Fibroblast of lung (primary cell): ENCODE measurements at regions not wholly inside any gene's neighbourhood (a gene's known extent, or its start where the extent isn't known, plus 50 kb on each side); places are given as distances from the start of the nearest gene placed in this dataset.

ENCODE experiments used
- DNase-seq, 2 donors: peaks; one replicate each; pipeline versions ENCODE4 v3.0.0 to v3.0.0-alpha.2; 2010; ENCODE audit warnings: low read depth in 2 of 2
- H2AFZ ChIP-seq: 2 replicates; pipeline ENCODE4 v1.5.1; 2012; ENCODE audit warnings: low read length, control low read depth, inconsistent platforms
- H3K27ac ChIP-seq: 2 replicates; pipeline ENCODE4 v1.5.1; 2011; ENCODE audit warnings: low read length, control low read depth; ENCODE audit not compliant: insufficient read depth
- H3K27me3 ChIP-seq: 2 replicates; pipeline ENCODE4 v1.5.1; 2011; ENCODE audit warnings: mild to moderate bottlenecking, low read length; ENCODE audit not compliant: control insufficient read depth, insufficient read depth
- H3K36me3 ChIP-seq: 2 replicates; pipeline ENCODE4 v1.5.1; 2011; ENCODE audit warnings: low read length; ENCODE audit not compliant: control insufficient read depth, insufficient read depth
- H3K4me1 ChIP-seq: 2 replicates; pipeline ENCODE4 v1.5.1; 2011; ENCODE audit warnings: low read length; ENCODE audit not compliant: control insufficient read depth, insufficient read depth; ENCODE audit errors: extremely low read depth
- H3K4me2 ChIP-seq: 2 replicates; pipeline ENCODE4 v1.5.1; 2011; ENCODE audit warnings: low read length, control low read depth; ENCODE audit not compliant: insufficient read depth; ENCODE audit errors: extremely low read depth
- H3K4me3 ChIP-seq, 4 experiments: fragments of 200-600 bp in 1 of 4; sonication (generic) in 1 of 4; replicated peaks in 1 of 4; 2 replicates each; pipeline ENCODE4 v1.5.1; 2011 to 2016; ENCODE audit warnings: low read length in 4 of 4, low read depth in 3 of 4, mild to moderate bottlenecking in 3 of 4, control low read depth in 2 of 4, inconsistent platforms in 1 of 4, mixed read lengths in 1 of 4; ENCODE audit not compliant: insufficient read depth in 1 of 4; ENCODE audit errors: control extremely low read depth in 1 of 4
- H3K79me2 ChIP-seq: 2 replicates; pipeline ENCODE4 v1.5.1; 2012; ENCODE audit warnings: mild to moderate bottlenecking, low read length, inconsistent platforms; ENCODE audit not compliant: control insufficient read depth, insufficient read depth
- H3K9ac ChIP-seq: 2 replicates; pipeline ENCODE4 v1.5.1; 2011; ENCODE audit warnings: mild to moderate bottlenecking, low read length, control low read depth; ENCODE audit not compliant: insufficient read depth
- H3K9me3 ChIP-seq: 2 replicates; pipeline ENCODE4 v1.5.1; 2012; ENCODE audit warnings: low read depth, low read length; ENCODE audit not compliant: control insufficient read depth, insufficient read depth
- H4K20me1 ChIP-seq: 2 replicates; pipeline ENCODE4 v1.5.1; 2011; ENCODE audit warnings: low read length; ENCODE audit not compliant: control insufficient read depth, insufficient read depth; ENCODE audit errors: extremely low read depth
- EZH2 ChIP-seq: IDR thresholded peaks from 2 replicates; pipeline ENCODE4 v1.5.1; 2012; ENCODE audit warnings: low read length, control low read depth, mild to moderate bottlenecking; ENCODE audit errors: missing control alignments
- TF ChIP-seq, protein P1 (sequence below), 2 donors: IDR thresholded peaks in 1 of 2; conservative IDR thresholded peaks in 1 of 2; 1 replicate in 1 of 2; 2 replicates in 1 of 2; pipeline ENCODE4 v1.5.1; 2011 to 2012; ENCODE audit warnings: low read length in 2 of 2, control low read depth in 1 of 2, inconsistent platforms in 1 of 2, low read depth in 1 of 2, mild to moderate bottlenecking in 1 of 2

DNA sequence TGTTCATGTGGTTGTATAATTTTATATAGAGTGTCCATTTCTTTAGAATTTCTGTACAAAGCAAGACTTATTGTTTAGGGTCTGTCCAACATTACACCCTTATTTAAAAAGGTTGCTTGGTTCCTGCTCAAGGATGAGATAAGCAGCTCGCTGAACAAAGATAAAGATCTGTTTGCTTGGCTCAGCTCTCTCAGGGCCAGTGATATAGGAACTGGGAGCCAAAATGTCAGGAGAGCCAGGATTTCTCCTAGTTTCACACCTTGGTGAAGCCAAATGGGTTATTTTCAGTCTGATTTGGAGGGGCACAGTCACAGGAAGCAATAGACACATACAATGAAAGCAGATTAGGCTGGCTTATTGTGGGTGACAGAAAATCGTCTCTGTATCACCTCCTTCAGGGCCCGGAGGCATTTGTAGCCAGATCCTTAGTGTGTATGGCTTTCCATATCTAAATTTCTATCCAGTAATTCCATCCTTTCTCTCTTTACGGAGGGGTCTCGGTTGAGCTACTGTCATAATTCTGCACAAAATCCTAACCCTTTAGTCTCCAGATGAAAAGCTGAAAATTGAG lies 396.4 kb downstream of the TMEM232 start:
- Histone ChIP-seq H3K9ac (no peak overlapping the region), H3K4me1 (peaks cover 4% of the 10 kb centered on the region), H4K20me1 (no peaks in the 10 kb centered on the region), H3K9me3 (no peaks in the 10 kb centered on the region), H3K27ac (no peak overlapping the region), H3K4me2 (no peak overlapping the region), H3K4me3 (no peak overlapping the region), H2AFZ (no peak overlapping the region), H3K27me3 (no peaks in the 10 kb centered on the region), H3K36me3 (no peaks in the 10 kb centered on the region), H3K79me2 (no peaks in the 10 kb centered on the region)
- no peak for TF ChIP-seq EZH2
- TF ChIP-seq, protein P1, sequence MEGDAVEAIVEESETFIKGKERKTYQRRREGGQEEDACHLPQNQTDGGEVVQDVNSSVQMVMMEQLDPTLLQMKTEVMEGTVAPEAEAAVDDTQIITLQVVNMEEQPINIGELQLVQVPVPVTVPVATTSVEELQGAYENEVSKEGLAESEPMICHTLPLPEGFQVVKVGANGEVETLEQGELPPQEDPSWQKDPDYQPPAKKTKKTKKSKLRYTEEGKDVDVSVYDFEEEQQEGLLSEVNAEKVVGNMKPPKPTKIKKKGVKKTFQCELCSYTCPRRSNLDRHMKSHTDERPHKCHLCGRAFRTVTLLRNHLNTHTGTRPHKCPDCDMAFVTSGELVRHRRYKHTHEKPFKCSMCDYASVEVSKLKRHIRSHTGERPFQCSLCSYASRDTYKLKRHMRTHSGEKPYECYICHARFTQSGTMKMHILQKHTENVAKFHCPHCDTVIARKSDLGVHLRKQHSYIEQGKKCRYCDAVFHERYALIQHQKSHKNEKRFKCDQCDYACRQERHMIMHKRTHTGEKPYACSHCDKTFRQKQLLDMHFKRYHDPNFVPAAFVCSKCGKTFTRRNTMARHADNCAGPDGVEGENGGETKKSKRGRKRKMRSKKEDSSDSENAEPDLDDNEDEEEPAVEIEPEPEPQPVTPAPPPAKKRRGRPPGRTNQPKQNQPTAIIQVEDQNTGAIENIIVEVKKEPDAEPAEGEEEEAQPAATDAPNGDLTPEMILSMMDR (conservative IDR thresholded peaks at IDR 0.05 in 1 of 2, IDR thresholded peaks at IDR 0.05 in 1 of 2; ENCODE audit: low read depth in 1 of 2, low read length in 2 of 2): no peak
- no peak for DNase-seq

DNA sequence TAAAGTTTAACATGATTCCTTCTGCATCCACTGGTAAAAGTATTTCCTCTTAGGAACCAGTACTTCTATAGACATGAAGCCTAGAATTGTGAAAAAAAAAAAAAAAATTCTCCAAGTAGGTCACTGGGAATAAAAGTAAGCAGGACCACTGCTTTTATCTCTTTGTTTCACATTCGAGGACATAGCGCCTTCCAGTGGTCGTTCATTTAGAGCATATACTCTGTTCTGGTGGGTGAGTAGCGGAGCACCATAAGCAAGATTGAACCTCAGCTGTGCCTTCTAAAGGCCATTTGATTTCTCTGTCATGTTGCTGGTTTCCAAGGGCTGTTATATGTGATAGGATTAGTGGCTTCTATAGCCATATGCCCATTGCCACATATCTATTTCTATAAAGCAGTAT lies 393.1 kb downstream of the TMEM232 start:
- no peaks in the 10 kb centered on the region for H4K20me1 ChIP-seq
- peaks cover 5% of the 10 kb centered on the region for H3K4me1 ChIP-seq
- H3K9me3 ChIP-seq: no peaks in the 10 kb centered on the region
- no peaks in the 10 kb centered on the region for H3K79me2 ChIP-seq
- DNase-seq: peak in 1 of 2 donors; percentile 12
- no peaks in the 10 kb centered on the region for H3K27me3 ChIP-seq
- H3K9ac ChIP-seq: no peak overlapping the region
- H2AFZ ChIP-seq: no peak overlapping the region
- no peaks in the 10 kb centered on the region for H3K36me3 ChIP-seq
- no peak for TF ChIP-seq EZH2
- TF ChIP-seq, protein P1 (conservative IDR thresholded peaks at IDR 0.05 in 1 of 2, IDR thresholded peaks at IDR 0.05 in 1 of 2; ENCODE audit: low read depth in 1 of 2, low read length in 2 of 2): peak in 1 of 2 donors; percentile 22
- no peak overlapping the region for H3K27ac ChIP-seq
- no peak overlapping the region for H3K4me3 ChIP-seq
- no peak overlapping the region for H3K4me2 ChIP-seq

DNA sequence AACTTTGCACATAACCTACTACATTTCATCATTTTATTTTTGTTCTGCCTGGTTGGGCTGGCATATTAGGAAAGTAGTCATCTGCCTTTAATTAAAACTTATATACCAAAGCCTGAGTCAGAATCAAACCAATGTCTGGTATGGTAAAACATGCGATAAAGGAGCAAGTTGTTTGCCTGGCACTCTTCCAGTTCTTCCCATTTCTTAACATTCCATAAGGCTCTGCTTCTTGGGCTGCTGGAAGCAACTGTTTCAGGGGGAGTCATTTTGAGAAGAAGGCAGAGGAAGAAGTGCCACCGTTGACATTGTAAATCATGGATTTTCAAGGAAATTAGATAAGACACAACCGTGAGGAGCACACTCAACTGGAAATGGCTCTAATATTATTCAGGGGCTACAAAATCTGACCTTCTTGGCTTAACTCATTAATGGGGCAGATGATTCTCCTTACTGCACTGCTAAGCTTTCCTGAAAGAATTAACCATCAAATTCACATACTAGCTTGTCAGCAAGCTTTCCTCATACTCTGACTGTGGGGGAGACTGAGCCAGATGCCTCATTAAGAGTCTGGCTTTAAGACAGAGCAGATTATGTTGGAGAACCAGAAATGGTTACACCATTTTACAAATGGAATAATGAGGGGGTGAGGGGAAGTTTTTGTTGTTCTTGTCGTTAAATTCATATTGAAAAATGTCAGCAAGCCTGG lies 391.0 kb downstream of the TMEM232 start:
- Histone ChIP-seq H2AFZ (no peak overlapping the region), H3K36me3 (no peaks in the 10 kb centered on the region), H4K20me1 (no peaks in the 10 kb centered on the region), H3K4me2 (no peak overlapping the region), H3K9me3 (no peaks in the 10 kb centered on the region), H3K4me1 (peaks cover 5% of the 10 kb centered on the region), H3K27me3 (no peaks in the 10 kb centered on the region), H3K27ac (no peak overlapping the region), H3K9ac (no peak overlapping the region), H3K79me2 (no peaks in the 10 kb centered on the region), H3K4me3 (no peak overlapping the region)
- TF ChIP-seq EZH2: no peak
- TF ChIP-seq, protein P1 (conservative IDR thresholded peaks at IDR 0.05 in 1 of 2, IDR thresholded peaks at IDR 0.05 in 1 of 2; ENCODE audit: low read depth in 1 of 2, low read length in 2 of 2): no peak
- DNase-seq: peak; percentile 17 to 94
